HepG2 (cell line): ENCODE measurements at regions not wholly inside any gene's neighbourhood (a gene's known extent, or its start where the extent isn't known, plus 50 kb on each side); places are given as distances from the start of the nearest gene placed in this dataset.

Source experiments
- ATAC-seq: fragments of 200-7000 bp; cut with Tn5 transposase; 3 replicates; pipeline ENCODE4 v1.9.1; 2020; ENCODE audit warnings: mild to moderate bottlenecking, moderate library complexity
- BruUV-seq: library from RNA; stranded (reverse); fragments of 400-500 nt; replicated peaks from 2 replicates; lab custom pipeline; 2021; lab: Mats Ljungman, UMichigan
- CTCF ChIA-PET: fragments of 300-600 bp; formaldehyde crosslinking; extraction: SDS; loops from one replicate; lab custom pipeline; 2021; ENCODE audit warnings: low total read pairs, inconsistent platforms, low intra/inter-chr PET ratio; lab: Yijun Ruan, JAX
- POLR2A ChIA-PET: fragments of 350-600 bp; sonication (Branson Sonifier 250); formaldehyde crosslinking; loops from one replicate; lab custom pipeline; 2020; ENCODE audit warnings: antibody characterized with exemption, inconsistent platforms; lab: Yijun Ruan, JAX
- DNase-seq: peaks from one replicate; pipeline ENCODE4 v3.0.0-alpha.2; 2015; ENCODE audit warnings: low spot score
- FAIRE-seq: peaks from 3 replicates; lab custom pipeline; 2011; peaks lifted over from hg19 to GRCh38; lab: Jason Lieb, UNC
- H2AFZ ChIP-seq: one replicate; pipeline ENCODE4 v1.6.1; 2011; ENCODE audit warnings: low read length, inconsistent platforms
- H3K27ac ChIP-seq: fragments of 300-600 bp; 3 replicates; pipeline ENCODE4 v1.8.0; 2011; ENCODE audit warnings: mixed run types, mild to moderate bottlenecking, mixed read lengths, low read length, inconsistent platforms; ENCODE audit not compliant: insufficient read depth; ENCODE audit errors: extremely low read length
- H3K27me3 ChIP-seq, 2 experiments: fragments of 200-600 bp in 1 of 2; 2 replicates in 1 of 2; 3 replicates in 1 of 2; pipeline versions ENCODE4 v1.6.0 to v1.8.0; 2011; ENCODE audit warnings: low read length in 2 of 2, mild to moderate bottlenecking in 2 of 2, moderate library complexity in 2 of 2, inconsistent platforms in 1 of 2; ENCODE audit not compliant: insufficient read depth in 2 of 2, control insufficient read depth in 1 of 2
- H3K36me3 ChIP-seq, 2 experiments: fragments of 200-600 bp in 1 of 2; replicated peaks in 1 of 2; 2 replicates in 1 of 2; 3 replicates in 1 of 2; pipeline versions ENCODE4 v1.5.1 to v1.8.0; 2011; ENCODE audit warnings: low read length in 2 of 2, inconsistent platforms in 1 of 2; ENCODE audit not compliant: insufficient read depth in 2 of 2, control insufficient read depth in 1 of 2
- H3K4me1 ChIP-seq: 2 replicates; pipeline ENCODE4 v1.5.1; 2012; ENCODE audit warnings: low read length, inconsistent platforms; ENCODE audit not compliant: insufficient read depth
- H3K4me2 ChIP-seq: 2 replicates; pipeline ENCODE4 v1.6.0; 2011; ENCODE audit warnings: low read depth, low read length, inconsistent platforms
- H3K4me3 ChIP-seq, 3 experiments: fragments of 200-600 bp in 1 of 3; sonication (generic), shearing (Covaris generic) in 1 of 3; replicated peaks in 1 of 3; 2 replicates each; pipeline ENCODE4 v1.5.1; 2011 to 2016; ENCODE audit warnings: low read length in 3 of 3, inconsistent platforms in 2 of 3, low read depth in 2 of 3, mild to moderate bottlenecking in 2 of 3, control low read depth in 1 of 3, mixed read lengths in 1 of 3; ENCODE audit not compliant: insufficient read depth in 1 of 3
- H3K79me2 ChIP-seq: one replicate; pipeline ENCODE4 v1.6.1; 2011; ENCODE audit warnings: low read length, inconsistent platforms; ENCODE audit not compliant: insufficient read depth
- H3K9ac ChIP-seq: 2 replicates; pipeline ENCODE4 v1.6.0; 2011; ENCODE audit warnings: mild to moderate bottlenecking, low read depth, low read length, inconsistent platforms; ENCODE audit not compliant: insufficient read depth
- H3K9me3 ChIP-seq: 2 replicates; pipeline ENCODE4 v1.5.1; 2012; ENCODE audit warnings: mild to moderate bottlenecking, low read length
- H4K20me1 ChIP-seq: 2 replicates; pipeline ENCODE4 v1.6.0; 2011; ENCODE audit warnings: inconsistent platforms, mild to moderate bottlenecking, low read length, moderate library complexity; ENCODE audit not compliant: insufficient read depth
- DR1 ChIP-seq: sonication (generic); formaldehyde crosslinking; IDR thresholded peaks from 2 replicates; pipeline ENCODE4 v1.8.0; 2021; ENCODE audit warnings: mild to moderate bottlenecking, missing genetic modification reagents, inconsistent platforms
- KDM3A ChIP-seq: IDR thresholded peaks from 2 replicates; pipeline ENCODE4 v1.6.1; 2018; ENCODE audit warnings: low read depth, missing compliant biosample characterization
- MAF1 ChIP-seq: sonication (generic); formaldehyde crosslinking; IDR thresholded peaks from 2 replicates; pipeline ENCODE4 v1.5.0; 2020; ENCODE audit warnings: missing genetic modification reagents, borderline replicate concordance
- NFE2L1 ChIP-seq: sonication (generic); formaldehyde crosslinking; IDR thresholded peaks from 2 replicates; pipeline ENCODE4 v1.4.0; 2020; ENCODE audit warnings: missing genetic modification reagents, mild to moderate bottlenecking, borderline replicate concordance
- PCBP2 ChIP-seq: fragments of 200-400 bp; formaldehyde crosslinking; optimal IDR thresholded peaks from 2 replicates; pipeline ENCODE3; 2018; ENCODE audit warnings: low read length, low read depth; ENCODE audit not compliant: poor library complexity, severe bottlenecking
- ZNF629 ChIP-seq: sonication (generic); formaldehyde crosslinking; conservative IDR thresholded peaks from 2 replicates; pipeline ENCODE4 v1.5.0; 2020; ENCODE audit warnings: missing genetic modification reagents
- ZNF704 ChIP-seq: sonication (generic); formaldehyde crosslinking; IDR thresholded peaks from 2 replicates; pipeline ENCODE4 v1.8.1; 2023; ENCODE audit warnings: mild to moderate bottlenecking, inconsistent platforms, moderate library complexity, missing genetic modification reagents, borderline replicate concordance
- WGBS: methylation state at CpG from one replicate; pipeline ENCODE4 v1.1.6; 2017; ENCODE audit warnings: low lambda C conversion rate; 5-methylcytosine and 5-hydroxymethylcytosine counted together
- in situ Hi-C: cut with HindIII; loops from 2 replicates; pipeline ENCODE4 v1.10.0; 2017; ENCODE audit warnings: low pct_unique_long_range_greater_than_20kb; ENCODE audit not compliant: extremely low pct_ligation_motif_present
- intact Hi-C: fragments of 100-400 bp; cut with micrococcal nuclease; formaldehyde crosslinking; loops from one replicate; pipeline ENCODE4 v1.10.0; 2022; ENCODE audit not compliant: unreplicated experiment
- TF ChIP-seq, protein P1 (sequence below): sonication (generic); formaldehyde crosslinking; IDR thresholded peaks from 2 replicates; pipeline ENCODE4 v1.5.1; 2020; ENCODE audit warnings: mild to moderate bottlenecking, missing genetic modification reagents

DNA sequence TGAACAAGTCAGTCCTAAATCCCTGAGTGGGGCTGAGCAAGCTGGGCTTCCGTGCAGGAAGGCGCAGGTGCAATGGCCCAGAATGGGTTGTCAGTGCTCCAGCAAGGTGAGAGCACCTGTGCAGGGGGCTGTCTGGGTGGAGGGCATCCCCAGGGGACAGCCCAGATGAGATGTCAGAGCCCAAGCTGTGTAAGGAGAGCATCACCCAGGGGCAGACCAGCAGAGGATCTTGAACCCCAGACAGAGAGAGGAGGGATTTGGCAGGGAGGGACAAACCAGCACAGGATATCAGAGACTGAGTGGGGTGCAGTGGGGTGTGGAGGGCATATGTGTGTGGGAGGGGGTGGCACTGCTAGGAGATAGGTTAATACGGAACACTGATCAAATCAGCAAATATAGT lies 114.9 kb upstream of the TMEM45B start:
- no peak for ATAC-seq
- CTCF ChIA-PET = no interaction called here

More for the DNA sequence above, 114.9 kb upstream of the TMEM45B start:
- BruUV-seq = no TSS peak
- Histone ChIP-seq H3K9me3 (no peaks in the 10 kb centered on the region), H3K79me2 (no peaks in the 10 kb centered on the region), H3K27ac (no peak overlapping the region), H3K9ac (no peak overlapping the region), H3K4me1 (peaks cover 3% of the 10 kb centered on the region; the same call in 1 of the 2 replicates), H3K27me3 (peaks cover 4 to 50% of the 10 kb centered on the region in 2 experiments; a peak in 4 of 5 replicates), H3K4me2 (no peak overlapping the region), H3K36me3 (no peaks in the 10 kb centered on the region), H3K4me3 (no peak overlapping the region), H2AFZ (no peak overlapping the region), H4K20me1 (no peaks in the 10 kb centered on the region; the same call in 1 of the 2 replicates)
- DNase-seq (no peak), FAIRE-seq (no peak)
- POLR2A ChIA-PET = no interaction called here
- no peak for TF ChIP-seq PCBP2
- TF ChIP-seq ZNF629 (CRISPR knock-in tag) = no peak
- no peak for TF ChIP-seq KDM3A
- no peak for TF ChIP-seq MAF1 (CRISPR knock-in tag)
- TF ChIP-seq ZNF704 (CRISPR knock-in tag) = no peak
- TF ChIP-seq DR1 (CRISPR knock-in tag) = no peak
- no peak for TF ChIP-seq NFE2L1 (CRISPR knock-in tag)
- TF ChIP-seq, protein P1, sequence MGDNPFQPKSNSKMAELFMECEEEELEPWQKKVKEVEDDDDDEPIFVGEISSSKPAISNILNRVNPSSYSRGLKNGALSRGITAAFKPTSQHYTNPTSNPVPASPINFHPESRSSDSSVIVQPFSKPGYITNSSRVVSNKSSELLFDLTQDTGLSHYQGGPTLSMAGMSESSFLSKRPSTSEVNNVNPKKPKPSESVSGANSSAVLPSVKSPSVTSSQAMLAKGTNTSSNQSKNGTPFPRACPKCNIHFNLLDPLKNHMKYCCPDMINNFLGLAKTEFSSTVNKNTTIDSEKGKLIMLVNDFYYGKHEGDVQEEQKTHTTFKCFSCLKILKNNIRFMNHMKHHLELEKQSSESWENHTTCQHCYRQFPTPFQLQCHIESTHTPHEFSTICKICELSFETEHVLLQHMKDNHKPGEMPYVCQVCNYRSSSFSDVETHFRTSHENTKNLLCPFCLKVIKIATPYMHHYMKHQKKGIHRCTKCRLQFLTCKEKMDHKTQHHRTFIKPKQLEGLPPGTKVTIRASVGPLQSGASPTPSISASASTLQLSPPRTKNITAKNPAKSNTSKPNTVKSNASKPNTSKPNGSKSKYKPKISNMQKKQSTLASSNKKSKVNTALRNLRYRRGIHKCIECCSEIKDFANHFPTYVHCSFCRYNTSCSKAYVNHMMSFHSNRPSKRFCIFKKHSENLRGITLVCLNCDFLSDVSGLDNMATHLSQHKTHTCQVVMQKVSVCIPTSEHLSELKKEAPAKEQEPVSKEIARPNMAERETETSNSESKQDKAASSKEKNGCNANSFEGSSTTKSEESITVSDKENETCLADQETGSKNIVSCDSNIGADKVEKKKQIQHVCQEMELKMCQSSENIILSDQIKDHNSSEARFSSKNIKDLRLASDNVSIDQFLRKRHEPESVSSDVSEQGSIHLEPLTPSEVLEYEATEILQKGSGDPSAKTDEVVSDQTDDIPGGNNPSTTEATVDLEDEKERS (CRISPR knock-in tag) = no peak
- intact Hi-C loops = no loop called here
- in situ Hi-C loops = no loop called here
- WGBS = 25% methylated on average over 3 of the region's 3 CpGs
